GM12891 (cell line): ENCODE measurements at regions not wholly inside any gene's neighbourhood (a gene's known extent, or its start where the extent isn't known, plus 50 kb on each side); places are given as distances from the start of the nearest gene placed in this dataset.

Experiments
- DNase-seq: peaks from one replicate; pipeline ENCODE4 v3.0.0; 2011; ENCODE audit warnings: low spot score; ENCODE audit not compliant: insufficient read length
- FAIRE-seq: peaks from 2 replicates; lab custom pipeline; 2011; peaks lifted over from hg19 to GRCh38; lab: Jason Lieb, UNC
- PAX5 ChIP-seq: IDR thresholded peaks from 2 replicates; pipeline ENCODE4 v1.6.1; 2011; ENCODE audit warnings: low read length, moderate library complexity, mild to moderate bottlenecking; ENCODE audit not compliant: insufficient read depth, severe bottlenecking
- POLR2A ChIP-seq: IDR thresholded peaks from 2 replicates; pipeline ENCODE4 v1.6.1; 2011; ENCODE audit warnings: low read depth, low read length, control low read depth
- POLR2AphosphoS5 ChIP-seq: IDR thresholded peaks from 2 replicates; pipeline ENCODE4 v1.6.1; 2011; ENCODE audit warnings: low read depth, low read length, control low read depth
- POU2F2 ChIP-seq: IDR thresholded peaks from 2 replicates; pipeline ENCODE4 v1.6.1; 2011; ENCODE audit warnings: low read depth, mild to moderate bottlenecking, control low read depth, low read length, moderate library complexity
- SPI1 ChIP-seq: IDR thresholded peaks from 2 replicates; pipeline ENCODE4 v1.6.1; 2011; ENCODE audit warnings: low read depth, low read length, control low read depth
- TAF1 ChIP-seq: IDR thresholded peaks from 2 replicates; pipeline ENCODE4 v1.6.1; 2011; ENCODE audit warnings: low read depth, low read length, control low read depth

DNA sequence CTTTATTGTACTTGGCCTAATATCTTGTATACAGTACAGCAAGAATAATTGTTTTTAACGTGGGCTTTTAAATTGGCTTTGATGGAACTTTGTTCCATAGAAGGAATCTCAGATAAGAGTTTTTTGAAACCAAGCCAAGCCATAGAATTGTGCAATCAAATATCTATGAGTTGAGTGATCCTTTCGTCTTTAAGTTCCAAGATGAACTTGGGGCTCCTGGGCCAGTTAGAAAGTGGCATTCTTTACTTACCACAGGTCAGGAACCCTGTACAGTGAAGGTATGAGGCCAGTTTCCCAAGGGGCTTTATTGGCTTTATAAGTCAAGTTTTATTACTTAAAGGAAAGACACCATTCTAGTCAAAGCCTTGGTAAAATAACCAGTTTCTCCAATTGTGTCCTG lies 2104.2 kb downstream of the PCDH7 start:
- DNase-seq (no peak), FAIRE-seq (no peak)
- TF ChIP-seq PAX5 (no peak), TAF1 (no peak), SPI1 (no peak), POLR2AphosphoS5 (no peak), POLR2A (no peak), POU2F2 (no peak)

DNA sequence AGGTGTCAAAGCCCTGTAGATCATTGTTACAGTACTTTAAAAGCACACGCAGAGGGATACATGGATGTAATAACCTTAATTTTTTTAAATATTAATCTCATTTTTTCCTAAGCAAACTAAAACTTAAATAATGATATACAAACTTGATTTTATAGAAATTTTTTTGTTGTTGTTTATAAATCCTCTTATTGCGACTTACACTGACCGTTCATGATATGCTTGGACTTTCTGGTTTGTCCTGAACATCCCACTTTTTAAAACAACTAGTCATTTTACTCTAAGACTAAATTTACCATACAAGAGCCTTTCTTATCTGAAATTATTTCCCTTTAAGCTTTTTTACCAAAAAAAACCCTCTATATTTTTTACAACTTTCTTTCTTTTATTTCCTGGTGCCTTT lies 2106.0 kb downstream of the PCDH7 start:
- FAIRE-seq (no peak), DNase-seq (no peak)
- TF ChIP-seq POLR2AphosphoS5 (no peak), SPI1 (no peak), TAF1 (no peak), POLR2A (no peak), PAX5 (no peak), POU2F2 (no peak)

DNA sequence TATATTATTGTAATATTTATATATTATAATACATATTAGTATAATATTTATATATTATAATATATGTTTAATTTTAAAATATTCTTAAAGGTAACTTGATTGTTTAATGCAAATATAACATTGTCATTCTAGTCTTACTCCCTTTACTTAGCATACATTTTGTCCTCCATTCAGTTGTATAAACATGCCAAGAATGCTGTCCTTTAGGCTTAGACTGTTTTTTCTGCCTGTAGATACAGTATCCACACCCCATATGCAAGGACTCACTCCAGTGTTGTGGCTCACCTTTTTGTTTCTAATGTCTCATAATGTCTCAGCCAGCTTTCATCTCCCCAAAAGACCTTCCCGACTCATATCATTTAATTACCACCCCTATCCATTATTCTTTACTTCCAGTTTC lies 2110.0 kb downstream of the PCDH7 start:
- FAIRE-seq: no peak
- no peak for TF ChIP-seq POU2F2
- no peak for TF ChIP-seq POLR2AphosphoS5
- TF ChIP-seq SPI1: no peak
- DNase-seq: no peak

DNA sequence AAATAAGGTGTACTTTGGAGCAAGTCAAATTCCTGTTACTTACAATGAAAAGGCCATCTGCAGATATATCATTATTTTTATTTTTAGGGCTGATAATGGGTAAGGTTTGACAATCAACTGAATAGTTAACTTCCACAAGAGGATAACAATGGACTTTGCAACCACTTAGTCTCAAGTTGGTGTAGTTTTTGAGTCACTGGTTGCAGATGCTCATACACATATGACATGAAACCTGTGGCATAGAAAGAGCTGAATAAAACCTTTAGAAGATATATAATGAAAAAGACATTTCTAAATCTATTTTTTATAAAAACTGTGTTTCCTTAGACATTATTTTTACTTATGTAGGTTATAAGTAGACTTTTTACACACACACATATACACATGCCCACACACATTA lies 2110.9 kb downstream of the PCDH7 start:
- no peak for TF ChIP-seq TAF1
- no peak for TF ChIP-seq POLR2AphosphoS5
- no peak for TF ChIP-seq PAX5
- no peak for TF ChIP-seq POU2F2
- no peak for TF ChIP-seq SPI1
- TF ChIP-seq POLR2A: no peak
- no peak for FAIRE-seq
- no peak for DNase-seq

DNA sequence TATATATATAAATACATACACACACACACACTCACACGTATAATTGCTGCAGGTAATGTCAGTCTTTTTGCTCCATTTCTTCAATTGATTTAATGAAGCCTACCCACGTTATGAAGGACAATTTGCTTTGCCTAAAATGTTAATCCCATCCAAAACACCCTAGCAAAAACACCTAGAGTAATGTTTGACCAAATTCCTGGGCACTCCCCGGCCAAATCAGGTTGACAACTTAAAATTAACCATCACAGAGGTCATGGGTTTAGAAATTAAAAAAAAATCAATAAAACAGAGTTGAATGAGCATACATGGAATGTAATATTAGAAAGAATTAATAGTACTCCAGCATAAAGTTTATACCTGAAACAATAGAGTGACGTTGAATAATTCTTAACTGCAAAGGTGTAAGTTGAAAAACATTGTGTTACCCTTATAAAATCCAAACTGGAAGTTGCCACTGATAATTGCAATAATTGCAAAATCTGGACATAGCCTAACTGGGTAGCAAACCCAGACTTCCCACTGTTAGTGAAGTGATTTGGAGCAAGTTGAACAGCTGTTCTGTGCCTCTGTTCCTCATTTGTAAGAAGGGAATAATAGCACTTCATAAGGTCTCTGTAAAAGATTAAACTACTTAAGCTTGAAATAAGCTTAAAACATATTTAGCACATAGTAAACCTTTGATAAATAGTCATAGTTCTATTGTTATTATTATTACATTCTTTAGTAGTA lies 2120.5 kb downstream of the PCDH7 start:
- DNase-seq (no peak), FAIRE-seq (no peak)
- TF ChIP-seq PAX5: no peak
- no peak for TF ChIP-seq SPI1
- no peak for TF ChIP-seq POLR2A
- TF ChIP-seq POU2F2: no peak
- no peak for TF ChIP-seq POLR2AphosphoS5
- TF ChIP-seq TAF1: no peak

DNA sequence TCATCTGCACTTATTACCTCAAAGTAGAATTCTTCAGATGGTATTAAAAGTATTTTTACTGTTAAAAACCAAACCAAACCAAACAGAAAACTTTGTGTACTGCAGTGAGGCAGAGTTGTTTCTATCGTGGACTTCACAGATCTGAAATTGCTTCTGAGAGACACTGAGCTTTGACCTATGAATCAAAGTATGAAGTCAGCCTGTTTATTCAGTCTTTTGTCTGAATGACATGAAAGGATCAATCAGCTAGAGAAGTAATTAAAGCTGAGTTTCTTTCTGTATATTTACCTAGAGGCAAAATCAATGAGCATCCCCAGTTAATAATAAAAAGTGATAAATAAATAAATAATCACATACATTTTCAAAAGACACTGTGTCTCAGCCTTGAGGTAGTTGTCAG lies 2121.0 kb downstream of the PCDH7 start:
- DNase-seq (no peak), FAIRE-seq (no peak)
- TF ChIP-seq SPI1: no peak
- no peak for TF ChIP-seq POU2F2
- TF ChIP-seq TAF1: no peak
- no peak for TF ChIP-seq POLR2A
- TF ChIP-seq POLR2AphosphoS5: no peak
- TF ChIP-seq PAX5: no peak

DNA sequence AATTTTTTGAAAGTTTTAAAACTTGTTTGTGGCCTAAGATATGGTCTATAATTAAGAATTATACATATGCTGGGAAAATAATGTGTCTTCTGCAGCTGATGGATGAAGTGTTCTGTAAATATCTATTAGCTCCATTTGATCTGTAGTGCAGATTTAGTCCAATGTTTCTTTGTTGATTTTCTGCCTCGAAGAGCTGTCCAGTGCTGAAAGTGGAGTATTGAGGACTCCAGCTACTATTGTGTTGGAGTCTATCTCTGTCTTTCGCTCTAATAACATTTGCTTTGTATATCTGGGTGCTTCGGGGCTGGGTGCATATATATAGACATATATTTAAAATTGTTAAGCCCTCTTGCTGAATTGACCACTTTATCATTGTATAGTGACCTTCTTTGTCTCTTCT lies 2127.3 kb downstream of the PCDH7 start:
- DNase-seq: no peak
- TF ChIP-seq POLR2A (no peak), PAX5 (no peak)
- FAIRE-seq: no peak

DNA sequence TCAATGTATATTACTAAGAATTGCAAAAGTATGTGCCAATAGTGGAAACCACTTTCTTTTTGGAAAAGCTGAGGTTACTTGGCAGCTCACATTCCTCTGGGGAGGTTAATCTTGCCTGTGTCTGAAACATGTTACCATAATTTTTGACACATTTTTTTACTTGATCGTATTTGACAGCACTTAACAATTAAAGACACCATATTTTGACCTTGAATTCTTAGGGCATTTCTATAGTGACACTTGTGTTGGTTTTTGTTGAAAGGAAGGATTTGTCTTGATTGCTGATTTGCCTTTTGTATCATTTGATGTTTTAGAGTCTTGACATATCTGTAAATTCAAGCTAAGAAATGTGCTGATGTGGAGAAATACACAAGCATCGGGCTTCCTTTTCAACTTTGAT lies 2135.5 kb downstream of the PCDH7 start:
- FAIRE-seq: no peak

DNA sequence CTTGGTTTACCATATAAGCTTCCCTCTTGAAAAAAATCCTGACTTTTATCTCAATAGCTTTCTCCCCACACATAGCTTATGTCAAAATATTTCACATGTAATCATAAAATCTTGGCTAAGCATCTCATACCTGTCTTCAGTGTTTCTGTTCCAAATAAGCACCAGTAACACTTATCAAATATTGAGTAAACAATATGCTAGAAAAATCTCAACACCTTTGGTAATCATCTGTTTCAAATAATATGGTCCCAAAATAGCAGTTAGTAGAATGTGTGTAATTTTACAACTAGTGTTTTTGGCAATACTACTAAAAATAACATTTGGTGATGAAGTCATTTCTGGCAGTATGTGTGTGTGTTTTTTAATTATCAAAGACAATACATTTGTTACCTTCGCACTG lies 2138.2 kb downstream of the PCDH7 start:
- FAIRE-seq (no peak), DNase-seq (no peak)
- TF ChIP-seq SPI1: no peak
- TF ChIP-seq POLR2AphosphoS5: no peak
- no peak for TF ChIP-seq POU2F2
- no peak for TF ChIP-seq PAX5
- TF ChIP-seq POLR2A: no peak
- TF ChIP-seq TAF1: no peak

More for the DNA sequence above, 2135.5 kb downstream of the PCDH7 start:
- TF ChIP-seq SPI1: no peak
- no peak for TF ChIP-seq PAX5
- TF ChIP-seq TAF1: no peak
- no peak for TF ChIP-seq POU2F2
- TF ChIP-seq POLR2AphosphoS5: no peak
- no peak for TF ChIP-seq POLR2A
- no peak for DNase-seq

DNA sequence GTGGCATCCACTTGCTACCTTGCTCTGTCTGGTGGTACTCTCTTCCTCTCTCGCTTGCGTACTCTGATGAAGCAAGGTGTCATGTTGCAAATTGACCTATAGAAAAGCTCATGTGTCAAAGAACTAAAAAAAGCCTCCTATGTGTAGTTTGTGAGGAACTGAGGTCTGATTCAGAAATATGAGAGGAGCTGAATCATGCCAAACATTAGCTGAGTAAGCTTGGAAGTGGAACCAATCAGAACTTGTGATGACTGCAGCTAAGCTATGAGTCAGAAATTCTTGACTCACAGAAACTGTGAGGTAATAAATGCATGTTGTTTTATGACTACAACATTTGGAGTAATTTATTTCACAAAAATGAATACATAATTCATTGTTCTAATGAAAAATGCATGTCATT lies 2138.8 kb downstream of the PCDH7 start:
- DNase-seq: no peak
- TF ChIP-seq PAX5 (no peak), POU2F2 (no peak), TAF1 (no peak), SPI1 (no peak), POLR2A (no peak), POLR2AphosphoS5 (no peak)
- FAIRE-seq: no peak
